ENCODE measurements at regions not wholly inside any gene's neighbourhood (a gene's known extent, or its start where the extent isn't known, plus 50 kb on each side); places are given as distances from the start of the nearest gene placed in this dataset.

GRCh38 chr5:97888439-97888838, 705.4 kb upstream of the RIOK2 start:
- Histone ChIP-seq H3K79me2 (ENCODE audit: insufficient read depth) (no peaks in the 10 kb centered on the region), H3K9me2 (ENCODE audit: insufficient read depth) (no peaks in the 10 kb centered on the region), H3K9ac (no peak overlapping the region), H2AFZ (no peak overlapping the region), H3K27ac (no peak overlapping the region), H3F3A (ENCODE audit: insufficient read depth) (no peaks in the 10 kb centered on the region), H3K4me2 (ENCODE audit: unreplicated experiment) (no peak overlapping the region), H3K36me3 (ENCODE audit: low read depth) (no peaks in the 10 kb centered on the region; the same call in 1 of the 2 replicates), H3K4me1 (ENCODE audit: insufficient read depth) (no peaks in the 10 kb centered on the region), H4K20me1 (ENCODE audit: insufficient read depth) (no peaks in the 10 kb centered on the region), H3K4me3 (no peak overlapping the region), H3K27me3 (replicated peaks; ENCODE audit: insufficient read depth) (no peaks in the 10 kb centered on the region), H3K9me3 (ENCODE audit: low read depth) (no peaks in the 10 kb centered on the region)
- no peak for DNase-seq
- in situ Hi-C loops (cut with MboI): no loop called here
- 85 to 87% methylated on average over 2 of the region's 2 CpGs for WGBS, 2 experiments (ENCODE audit: low coverage in 1 of 2, low lambda C conversion rate in 2 of 2, missing lambda C conversion rate in 2 of 2)
- no peak for TF ChIP-seq EZH2 (IDR thresholded peaks at IDR 0.05; ENCODE audit: insufficient read depth, poor library complexity, severe bottlenecking)
- no peak for TF ChIP-seq EZH2phosphoT487 (IDR thresholded peaks at IDR 0.05; ENCODE audit: insufficient read depth, low read depth)

DNA sequence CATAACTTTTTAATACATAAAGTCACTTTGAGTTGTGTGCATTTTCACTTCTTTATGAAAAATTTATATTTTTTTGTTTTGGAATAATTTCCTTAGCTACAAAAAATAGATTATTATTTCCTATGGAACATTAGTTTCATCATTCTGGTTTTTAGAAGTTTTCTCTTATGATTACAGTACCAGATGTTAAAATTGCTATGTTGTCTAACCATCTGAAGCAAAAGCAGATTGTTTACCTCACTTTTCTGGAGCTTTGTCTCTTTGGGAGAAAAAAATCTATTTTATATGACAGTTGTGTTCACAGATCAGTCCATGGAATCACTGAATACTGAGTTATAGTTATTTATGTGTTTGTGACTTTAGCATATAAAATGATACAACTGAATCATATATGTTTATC, 708.9 kb upstream of the RIOK2 start:
- no peaks in the 10 kb centered on the region for H3K27me3 ChIP-seq (replicated peaks; ENCODE audit: insufficient read depth)
- H3F3A ChIP-seq (ENCODE audit: insufficient read depth): no peaks in the 10 kb centered on the region
- no peaks in the 10 kb centered on the region; the same call in 1 of the 2 replicates for H3K36me3 ChIP-seq (ENCODE audit: low read depth)
- H3K79me2 ChIP-seq (ENCODE audit: insufficient read depth): no peaks in the 10 kb centered on the region
- no peaks in the 10 kb centered on the region for H4K20me1 ChIP-seq (ENCODE audit: insufficient read depth)
- no peaks in the 10 kb centered on the region for H3K9me2 ChIP-seq (ENCODE audit: insufficient read depth)
- H3K4me3 ChIP-seq: no peak overlapping the region
- in situ Hi-C loops (cut with MboI): no loop called here
- H3K4me1 ChIP-seq (ENCODE audit: insufficient read depth): no peaks in the 10 kb centered on the region
- H3K4me2 ChIP-seq (ENCODE audit: unreplicated experiment): no peak overlapping the region
- no peak overlapping the region for H3K27ac ChIP-seq
- no peak for TF ChIP-seq EZH2 (IDR thresholded peaks at IDR 0.05; ENCODE audit: insufficient read depth, poor library complexity, severe bottlenecking)
- TF ChIP-seq EZH2phosphoT487 (IDR thresholded peaks at IDR 0.05; ENCODE audit: insufficient read depth, low read depth): no peak
- H3K9me3 ChIP-seq (ENCODE audit: low read depth): no peaks in the 10 kb centered on the region
- no peak overlapping the region for H2AFZ ChIP-seq
- no peak for DNase-seq
- no peak overlapping the region for H3K9ac ChIP-seq

GRCh38 chr5:97903742-97904141, 720.7 kb upstream of the RIOK2 start:
- in situ Hi-C loops (cut with MboI): no loop called here
- Histone ChIP-seq H3K36me3 (ENCODE audit: low read depth) (no peaks in the 10 kb centered on the region), H3K4me2 (ENCODE audit: unreplicated experiment) (no peak overlapping the region), H3K9ac (no peak overlapping the region), H3K9me3 (ENCODE audit: low read depth) (peaks cover 6% of the 10 kb centered on the region), H3K27me3 (replicated peaks; ENCODE audit: insufficient read depth) (no peaks in the 10 kb centered on the region), H3K4me1 (ENCODE audit: insufficient read depth) (no peaks in the 10 kb centered on the region), H4K20me1 (ENCODE audit: insufficient read depth) (no peaks in the 10 kb centered on the region), H3K9me2 (ENCODE audit: insufficient read depth) (no peaks in the 10 kb centered on the region), H2AFZ (no peak overlapping the region), H3K4me3 (no peak overlapping the region), H3K27ac (no peak overlapping the region), H3K79me2 (ENCODE audit: insufficient read depth) (no peaks in the 10 kb centered on the region), H3F3A (ENCODE audit: insufficient read depth) (no peaks in the 10 kb centered on the region)
- 67 to 71% methylated on average over 2 of the region's 2 CpGs for WGBS, 2 experiments (ENCODE audit: low coverage in 1 of 2, low lambda C conversion rate in 2 of 2, missing lambda C conversion rate in 2 of 2)
- TF ChIP-seq EZH2phosphoT487 (IDR thresholded peaks at IDR 0.05; ENCODE audit: insufficient read depth, low read depth) (no peak), EZH2 (IDR thresholded peaks at IDR 0.05; ENCODE audit: insufficient read depth, poor library complexity, severe bottlenecking) (no peak)
- no peak for DNase-seq

GRCh38 chr5:97906135-97906534, 723.1 kb upstream of the RIOK2 start:
- H3K4me1 ChIP-seq (ENCODE audit: insufficient read depth): no peaks in the 10 kb centered on the region
- 83 to 84% methylated on average over 3 of the region's 3 CpGs for WGBS, 2 experiments (ENCODE audit: low coverage in 1 of 2, low lambda C conversion rate in 2 of 2, missing lambda C conversion rate in 2 of 2)
- no peak for DNase-seq
- H3K9me3 ChIP-seq (ENCODE audit: low read depth): peaks cover 6% of the 10 kb centered on the region
- H3K4me2 ChIP-seq (ENCODE audit: unreplicated experiment): no peak overlapping the region
- TF ChIP-seq EZH2 (IDR thresholded peaks at IDR 0.05; ENCODE audit: insufficient read depth, poor library complexity, severe bottlenecking) (no peak), EZH2phosphoT487 (IDR thresholded peaks at IDR 0.05; ENCODE audit: insufficient read depth, low read depth) (no peak)
- H3K9ac ChIP-seq: no peak overlapping the region
- no peak overlapping the region for H3K4me3 ChIP-seq
- no peak overlapping the region for H3K27ac ChIP-seq
- no peaks in the 10 kb centered on the region for H3F3A ChIP-seq (ENCODE audit: insufficient read depth)
- H3K9me2 ChIP-seq (ENCODE audit: insufficient read depth): no peaks in the 10 kb centered on the region
- H4K20me1 ChIP-seq (ENCODE audit: insufficient read depth): no peaks in the 10 kb centered on the region
- H3K79me2 ChIP-seq (ENCODE audit: insufficient read depth): no peaks in the 10 kb centered on the region
- H3K36me3 ChIP-seq (ENCODE audit: low read depth): no peaks in the 10 kb centered on the region
- H2AFZ ChIP-seq: no peak overlapping the region
- no peaks in the 10 kb centered on the region for H3K27me3 ChIP-seq (replicated peaks; ENCODE audit: insufficient read depth)
- in situ Hi-C loops (cut with MboI): no loop called here

Measured in GM23248 (cell line).